GM21619 (cell line): ENCODE measurements at regions not wholly inside any gene's neighbourhood (a gene's known extent, or its start where the extent isn't known, plus 50 kb on each side); places are given as distances from the start of the nearest gene placed in this dataset.
"Not testable (repeated sequence)": the region's sequence is repeated elsewhere in the genome, so short reads cannot be mapped to it uniquely, and the experiment has no call there.

Source experiments
- ATAC-seq: cut with Tn5 transposase; IDR thresholded peaks from one replicate; pipeline ENCODE4 v1.9.1; 2021; ENCODE audit not compliant: unreplicated experiment

GRCh38 chr9:19656704-19657103 is 132.1 kb downstream of the SLC24A2 start:
- ATAC-seq = no peak

- no peak for ATAC-seq
These were observed 137.2 kb downstream of the SLC24A2 start for GRCh38 chr9:19651681-19652080.

GRCh38 chr9:19650312-19650711 is 138.5 kb downstream of the SLC24A2 start:
- no peak for ATAC-seq

DNA sequence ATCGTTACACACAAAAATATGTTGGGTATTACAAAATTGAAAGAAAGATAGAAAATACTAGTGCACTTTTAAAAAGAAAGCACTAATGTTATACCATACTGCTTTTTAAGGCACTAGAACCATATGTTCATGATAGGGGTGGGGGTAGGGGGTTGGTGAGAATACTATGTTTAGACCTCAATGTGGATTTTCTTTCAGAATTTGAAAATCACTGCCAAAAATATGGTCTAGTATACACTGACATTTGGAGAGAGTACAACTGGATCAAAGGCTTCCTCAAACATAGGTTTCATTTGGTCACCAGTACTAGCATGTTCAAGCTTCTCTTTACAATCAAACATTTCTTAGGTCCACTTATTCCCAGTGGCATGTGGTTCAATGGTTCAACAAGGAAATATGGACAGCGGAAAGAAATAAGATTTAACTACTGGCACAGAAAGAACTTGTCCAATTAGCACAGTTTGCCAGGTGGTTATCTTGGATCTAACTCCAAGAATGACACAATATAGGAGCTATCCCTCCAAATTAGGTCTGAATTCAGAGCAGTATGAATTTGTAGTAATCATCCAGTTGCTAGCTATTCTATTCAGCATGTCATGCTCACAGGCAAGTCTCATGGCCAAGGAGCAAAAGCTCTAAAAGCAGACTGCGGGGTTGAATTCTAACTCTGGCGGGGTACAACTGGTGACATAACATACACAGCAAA is 139.3 kb downstream of the SLC24A2 start:
- no peak for ATAC-seq

GRCh38 chr9:19648672-19649071 is 140.2 kb downstream of the SLC24A2 start:
- no peak for ATAC-seq

DNA sequence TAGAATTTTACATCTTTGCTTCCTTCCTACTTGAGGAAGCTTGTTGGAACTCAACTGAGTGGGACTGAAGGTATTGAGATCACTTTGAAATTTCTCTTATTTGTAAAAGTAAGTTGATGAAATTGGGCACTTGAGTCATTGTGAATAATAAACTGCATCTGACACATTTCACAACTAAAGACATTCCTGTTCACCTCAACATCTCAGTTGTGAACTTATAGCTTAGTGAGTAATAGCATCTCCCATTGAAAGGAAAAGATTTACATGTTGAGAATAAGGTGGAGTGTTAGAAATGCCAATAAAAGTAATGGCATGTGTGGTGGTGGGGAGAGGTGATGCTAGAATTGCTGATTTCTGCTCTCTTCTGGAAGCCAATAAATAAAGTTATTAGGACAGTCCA is 145.0 kb downstream of the SLC24A2 start:
- ATAC-seq = no peak

DNA sequence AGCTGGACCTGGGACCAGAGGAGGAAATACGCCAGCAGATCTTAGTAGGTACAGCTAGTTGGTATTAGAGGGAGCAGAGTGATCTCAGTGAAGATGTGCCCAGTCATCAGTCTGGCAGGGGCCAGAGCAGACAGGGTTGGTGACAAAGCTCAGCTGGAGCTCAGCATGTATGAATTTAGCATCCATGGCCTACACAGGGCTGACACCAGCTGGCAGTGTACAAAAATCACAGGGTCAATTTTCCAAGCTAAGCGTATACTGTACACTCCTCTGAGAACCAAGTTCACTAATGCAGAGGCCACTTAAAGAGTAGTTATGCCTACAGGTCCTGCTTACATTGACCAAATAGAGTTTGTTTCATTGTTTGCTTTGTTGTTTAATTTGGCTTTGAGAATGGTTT is 146.6 kb downstream of the SLC24A2 start:
- no peak for ATAC-seq

GRCh38 chr9:19641046-19641445 is 147.8 kb downstream of the SLC24A2 start:
- no peak for ATAC-seq

DNA sequence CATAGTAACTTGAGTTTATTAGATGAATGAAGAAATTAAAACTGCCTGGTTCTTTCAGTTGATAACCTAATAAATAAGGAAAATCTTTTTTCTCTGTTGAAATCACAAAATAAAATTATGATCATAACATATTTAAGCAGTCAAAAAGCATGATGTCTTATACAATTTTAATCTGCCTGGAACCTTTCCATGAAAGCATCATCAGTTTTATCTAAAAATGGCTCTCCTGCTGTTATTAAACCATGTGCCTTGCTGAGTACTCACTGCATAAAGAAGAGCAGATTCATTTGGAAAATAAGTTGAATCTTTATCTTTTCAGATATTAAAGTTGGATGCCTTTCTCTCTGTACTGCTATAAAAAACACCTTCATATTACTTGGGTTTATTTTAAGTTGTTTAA is 148.8 kb downstream of the SLC24A2 start:
- ATAC-seq = no peak

DNA sequence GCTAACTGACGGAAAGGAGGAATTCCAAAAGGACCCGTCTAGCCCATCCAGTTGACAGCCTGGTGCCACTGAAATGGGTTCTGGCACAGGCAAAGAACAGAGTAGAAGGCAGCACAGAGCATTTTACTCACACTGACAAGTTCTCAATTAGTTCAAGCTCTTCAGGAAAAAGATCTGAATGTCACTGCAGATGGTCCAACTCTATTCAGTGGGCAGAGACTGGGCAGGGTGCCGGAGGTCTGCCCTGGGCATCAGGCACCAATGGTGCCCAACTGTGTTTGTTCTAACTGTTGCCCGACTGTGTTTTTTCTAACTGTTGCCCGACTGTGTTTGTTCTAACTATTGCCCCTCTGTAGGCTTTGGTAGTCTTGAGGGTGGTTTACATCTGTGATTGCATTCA is 151.8 kb downstream of the SLC24A2 start:
- ATAC-seq = no peak

DNA sequence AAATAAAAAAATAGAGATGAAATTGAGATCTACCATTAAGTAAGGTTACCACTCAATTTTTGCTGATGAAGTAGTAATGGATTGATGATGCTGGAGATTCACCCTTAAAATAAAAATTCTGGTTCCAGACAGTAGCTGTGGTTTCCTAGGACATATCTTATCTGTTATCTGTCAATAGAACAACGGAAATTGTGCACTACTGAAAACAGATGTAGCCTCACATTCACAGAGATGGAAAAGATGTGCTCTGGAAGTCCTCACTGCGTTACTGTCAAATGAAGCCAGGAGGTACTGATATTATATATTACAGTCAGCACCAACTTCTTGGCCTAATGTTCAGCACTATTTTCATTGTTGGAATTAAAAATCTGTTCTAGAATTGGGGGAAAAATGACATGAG is 154.0 kb downstream of the SLC24A2 start:
- ATAC-seq = no peak

- no peak for ATAC-seq
These were observed 157.7 kb downstream of the SLC24A2 start for GRCh38 chr9:19631181-19631580.

DNA sequence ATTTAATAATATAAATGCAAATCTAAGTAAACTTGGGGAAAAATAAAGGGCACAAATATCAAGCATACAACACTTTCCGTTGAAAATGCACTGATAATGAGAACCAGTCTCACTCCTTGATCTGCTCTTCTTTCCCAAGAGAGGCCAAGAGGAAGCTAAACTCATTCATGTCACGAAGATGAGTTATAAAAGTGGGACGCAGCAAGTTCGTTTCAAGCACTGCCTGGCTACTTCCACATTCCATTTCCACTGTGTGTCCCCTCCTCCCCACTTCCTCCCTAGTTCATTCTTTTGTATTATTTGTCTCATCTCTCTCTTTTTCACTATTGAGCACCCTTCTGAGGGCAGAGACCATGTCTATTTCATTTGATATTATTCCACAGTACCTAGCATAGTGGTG is 158.1 kb downstream of the SLC24A2 start:
- ATAC-seq = no peak

DNA sequence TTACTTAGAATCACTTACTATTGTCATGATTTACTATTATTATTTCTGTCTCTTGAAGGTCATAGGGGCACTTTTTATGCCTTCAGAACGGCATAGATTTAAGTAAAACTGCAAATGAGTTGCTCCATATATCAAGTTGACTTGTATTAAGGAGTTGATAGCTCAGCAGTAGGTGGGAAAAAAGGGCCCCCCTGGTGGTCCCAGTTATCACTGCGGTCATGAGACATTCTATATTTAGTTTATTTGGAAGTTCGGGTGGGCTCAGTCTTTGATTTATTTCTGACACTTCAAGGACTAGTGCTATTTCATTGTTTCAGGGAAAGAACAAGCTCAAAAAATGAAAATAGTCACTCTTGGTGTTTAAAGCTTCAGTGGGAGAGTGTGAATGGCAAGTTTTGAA is 159.3 kb downstream of the SLC24A2 start:
- no peak for ATAC-seq

DNA sequence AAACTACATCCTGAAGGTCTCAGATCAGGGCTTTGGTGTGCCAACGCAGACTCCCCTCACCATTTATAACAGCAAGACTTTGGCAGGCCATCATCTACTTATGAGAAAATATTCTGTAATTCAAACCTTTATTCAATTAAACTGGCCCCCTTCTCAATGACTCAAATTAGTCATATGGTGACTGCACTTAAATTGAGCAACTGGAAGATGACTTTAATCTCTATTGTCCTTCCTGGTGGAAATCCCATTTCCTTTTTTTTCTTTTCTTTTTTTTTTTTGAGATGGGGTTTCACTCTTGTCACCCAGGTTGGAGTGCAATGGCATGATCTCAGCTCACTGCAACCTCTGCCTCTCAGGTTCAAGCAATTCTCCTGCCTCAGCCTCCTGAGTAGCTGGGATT is 163.4 kb downstream of the SLC24A2 start:
- not testable (repeated sequence) for ATAC-seq

GRCh38 chr9:19624519-19624918 is 164.3 kb downstream of the SLC24A2 start:
- no peak for ATAC-seq

GRCh38 chr9:19623941-19624340 is 164.9 kb downstream of the SLC24A2 start:
- no peak for ATAC-seq

DNA sequence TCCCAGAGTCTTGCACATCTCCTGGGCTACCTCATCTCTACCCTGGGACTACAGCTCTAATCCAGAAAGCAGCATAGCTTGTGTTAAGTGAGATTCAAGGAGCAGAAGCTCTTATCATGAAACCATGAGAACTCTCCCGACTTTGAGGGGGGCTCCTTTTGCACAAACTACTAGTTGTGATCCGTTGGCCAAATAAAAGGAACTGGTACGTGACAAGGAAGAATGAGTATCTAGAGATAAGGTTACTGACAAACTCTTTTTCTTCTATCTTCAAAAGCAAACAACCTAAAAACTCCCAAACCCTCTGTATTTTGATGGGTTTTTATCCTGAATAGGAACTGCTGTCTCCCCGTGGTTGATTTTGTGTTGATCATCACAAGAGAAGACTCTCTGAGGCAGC is 168.5 kb downstream of the SLC24A2 start:
- ATAC-seq = no peak

DNA sequence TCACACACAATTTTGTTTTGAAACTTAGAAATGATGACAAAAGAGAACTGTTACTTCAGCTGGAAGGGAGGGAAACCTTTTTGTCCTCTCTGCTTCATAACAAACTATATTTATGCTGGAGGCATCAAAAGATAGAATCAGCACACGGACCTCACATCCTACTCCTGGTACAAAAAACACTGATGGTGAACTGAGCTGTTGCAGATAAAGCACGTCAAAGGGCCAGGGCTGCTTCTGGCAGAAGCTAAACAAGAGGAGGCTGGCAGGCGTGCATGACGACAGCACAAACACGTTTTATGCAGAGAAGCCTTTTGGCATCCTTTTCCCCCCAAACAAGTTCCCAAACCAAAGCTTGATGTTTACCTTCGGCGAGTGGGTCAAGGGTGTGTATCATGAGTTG is 169.6 kb downstream of the SLC24A2 start:
- ATAC-seq = no peak

DNA sequence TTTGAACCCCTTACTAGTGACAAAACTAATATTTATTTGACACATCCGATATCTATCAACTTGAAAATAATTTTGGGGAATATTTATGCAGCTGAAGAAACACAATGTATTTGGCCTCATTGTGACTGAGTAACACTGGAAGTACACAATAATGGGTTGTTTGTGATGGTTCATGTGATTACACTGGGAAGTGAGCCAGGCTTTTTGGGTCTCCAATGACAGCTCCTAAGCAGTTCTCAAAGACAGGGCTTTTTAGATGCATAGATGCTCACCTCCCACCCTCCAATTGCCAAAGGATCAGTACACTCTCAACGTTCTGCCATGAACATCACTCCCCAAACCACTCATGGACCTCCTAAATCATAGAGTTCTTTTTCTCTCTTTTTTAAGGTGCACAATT is 170.0 kb downstream of the SLC24A2 start:
- ATAC-seq = no peak

DNA sequence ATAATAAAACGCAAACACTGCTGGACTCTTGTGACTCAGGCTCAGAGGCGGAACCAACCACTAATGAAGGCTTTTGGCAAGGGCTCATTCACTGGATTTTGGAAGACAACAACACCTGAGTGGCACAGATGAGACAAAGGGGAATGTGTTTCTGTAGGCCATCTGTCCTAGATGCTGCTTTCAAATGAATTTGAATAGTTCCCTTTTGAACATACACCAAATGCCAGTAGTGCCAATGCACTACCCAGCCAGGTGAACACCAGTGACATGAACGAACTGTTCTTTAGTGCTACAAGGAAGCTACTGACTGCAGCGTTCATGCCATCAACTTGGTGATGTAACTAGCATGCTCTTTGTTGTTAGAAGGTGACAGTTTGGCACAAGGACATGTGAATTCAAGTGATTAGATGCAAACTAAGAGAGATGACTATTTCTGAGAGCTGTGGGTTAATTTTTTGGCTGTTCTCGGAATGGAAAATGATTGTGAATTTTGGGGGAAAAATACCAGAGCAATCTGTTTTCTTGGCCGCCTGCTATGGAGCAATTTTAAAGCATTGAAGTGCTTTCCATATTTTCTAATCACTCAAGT is 173.7 kb downstream of the SLC24A2 start:
- no peak for ATAC-seq

GRCh38 chr9:19614294-19614693 is 174.5 kb downstream of the SLC24A2 start:
- no peak for ATAC-seq

DNA sequence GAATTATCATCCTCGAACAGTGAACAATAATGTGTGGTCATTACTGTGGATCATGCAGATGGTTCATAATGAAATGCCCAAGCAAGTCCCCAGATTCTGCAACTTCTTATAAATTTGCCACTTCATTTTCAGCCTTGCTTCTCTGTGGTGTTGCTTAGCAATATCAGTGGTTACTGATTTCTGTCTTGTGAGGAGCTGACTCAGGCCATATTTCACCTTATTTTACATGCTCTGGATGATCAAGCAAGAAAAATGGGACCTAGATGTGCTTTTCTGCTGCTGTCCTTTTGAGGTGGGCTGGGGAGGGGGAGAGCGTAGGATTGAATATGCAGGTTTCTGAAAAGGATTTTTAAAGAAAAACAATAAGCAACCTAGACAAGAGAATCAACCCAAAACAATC is 188.3 kb downstream of the SLC24A2 start:
- no peak for ATAC-seq
